Smooth muscle cell (in vitro differentiated cells): ENCODE measurements at regions not wholly inside any gene's neighbourhood (a gene's known extent, or its start where the extent isn't known, plus 50 kb on each side); places are given as distances from the start of the nearest gene placed in this dataset.

Experiments
- DNase-seq: peaks from one replicate; lab custom pipeline; 2025; ENCODE audit not compliant: unreplicated experiment; lab: John Stamatoyannopoulos, UW
- H2AFZ ChIP-seq: fragments of 200-600 bp; sonication (generic); 2 replicates; pipeline ENCODE4 v1.6.0; 2016; ENCODE audit warnings: antibody characterized with exemption, low read depth, mild to moderate bottlenecking
- H3F3A ChIP-seq: fragments of 200-600 bp; sonication (generic); 2 replicates; pipeline ENCODE4 v1.6.0; 2017; ENCODE audit warnings: antibody characterized with exemption, low read depth
- H3K27ac ChIP-seq: fragments of 200-600 bp; sonication (generic); 2 replicates; pipeline ENCODE4 v1.5.1; 2016; ENCODE audit warnings: low read depth, mild to moderate bottlenecking
- H3K27me3 ChIP-seq: fragments of 200-600 bp; sonication (generic); 2 replicates; pipeline ENCODE4 v1.6.1; 2016; ENCODE audit warnings: low read depth, mild to moderate bottlenecking
- H3K36me3 ChIP-seq: fragments of 200-600 bp; sonication (generic); 2 replicates; pipeline ENCODE4 v1.5.1; 2016; ENCODE audit warnings: low read depth
- H3K4me1 ChIP-seq: fragments of 200-600 bp; sonication (generic); 2 replicates; pipeline ENCODE4 v1.5.1; 2016; ENCODE audit warnings: low read depth
- H3K4me2 ChIP-seq: fragments of 200-600 bp; sonication (generic); 2 replicates; pipeline ENCODE4 v1.6.0; 2016; ENCODE audit warnings: mild to moderate bottlenecking
- H3K4me3 ChIP-seq: fragments of 200-600 bp; sonication (generic); 2 replicates; pipeline ENCODE4 v1.5.1; 2016; ENCODE audit warnings: mild to moderate bottlenecking
- H3K79me2 ChIP-seq: fragments of 200-600 bp; sonication (generic); 2 replicates; pipeline ENCODE4 v1.6.0; 2016; ENCODE audit warnings: low read depth, mild to moderate bottlenecking
- H3K9ac ChIP-seq: fragments of 200-600 bp; sonication (generic); 2 replicates; pipeline ENCODE4 v1.6.0; 2016; ENCODE audit warnings: low read depth
- H3K9me3 ChIP-seq: fragments of 200-600 bp; sonication (generic); replicated peaks from 2 replicates; pipeline ENCODE4 v1.5.1; 2016; ENCODE audit warnings: low read depth
- H4K20me1 ChIP-seq: fragments of 200-600 bp; sonication (generic); 2 replicates; pipeline ENCODE4 v1.6.0; 2016; ENCODE audit warnings: low read depth
- CTCF ChIP-seq: fragments of 200-600 bp; sonication (generic); IDR thresholded peaks from 2 replicates; pipeline ENCODE4 v1.5.1; 2017; ENCODE audit warnings: borderline replicate concordance, mild to moderate bottlenecking, antibody characterized with exemption; ENCODE audit not compliant: insufficient read depth, poor library complexity, severe bottlenecking
- WGBS: methylation state at CpG from one replicate; pipeline ENCODE4 v1.1.7; 2016; ENCODE audit warnings: low lambda C conversion rate; 5-methylcytosine and 5-hydroxymethylcytosine counted together

GRCh38 chr12:131217024-131217586 is 263.4 kb downstream of the ADGRD1 start:
- DNase-seq: no peak
- WGBS: 59% methylated on average over 22 of the region's 22 CpGs
- no peaks in the 10 kb centered on the region for H3K36me3 ChIP-seq
- no peak overlapping the region for H2AFZ ChIP-seq
- no peak overlapping the region for H3K4me3 ChIP-seq
- no peaks in the 10 kb centered on the region for H3K9me3 ChIP-seq
- H3K4me2 ChIP-seq: no peak overlapping the region
- H3K4me1 ChIP-seq: peaks cover 8% of the 10 kb centered on the region
- no peaks in the 10 kb centered on the region for H4K20me1 ChIP-seq
- no peak overlapping the region for H3K27ac ChIP-seq
- TF ChIP-seq CTCF: no peak
- no peaks in the 10 kb centered on the region for H3F3A ChIP-seq
- no peak overlapping the region for H3K9ac ChIP-seq
- no peaks in the 10 kb centered on the region for H3K79me2 ChIP-seq
- no peaks in the 10 kb centered on the region for H3K27me3 ChIP-seq

- Histone ChIP-seq H3F3A (no peaks in the 10 kb centered on the region), H3K4me1 (peaks cover 10% of the 10 kb centered on the region), H3K4me2 (no peak overlapping the region), H3K27me3 (no peaks in the 10 kb centered on the region), H3K36me3 (no peaks in the 10 kb centered on the region), H3K9ac (no peak overlapping the region), H3K27ac (no peak overlapping the region), H3K79me2 (no peaks in the 10 kb centered on the region), H2AFZ (no peak overlapping the region), H3K9me3 (no peaks in the 10 kb centered on the region), H3K4me3 (no peak overlapping the region), H4K20me1 (no peaks in the 10 kb centered on the region)
- 48% methylated on average over 27 of the region's 27 CpGs for WGBS
- no peak for DNase-seq
- TF ChIP-seq CTCF: no peak
Measured at GRCh38 chr12:131218026-131218922, 264.6 kb downstream of the ADGRD1 start.

GRCh38 chr12:131218923-131219669 is 265.4 kb downstream of the ADGRD1 start:
- H3K9ac ChIP-seq: no peak overlapping the region
- H3F3A ChIP-seq: no peaks in the 10 kb centered on the region

More at GRCh38 chr12:131218923-131219669, 265.4 kb downstream of the ADGRD1 start:
- no peak for DNase-seq
- H3K4me3 ChIP-seq: no peak overlapping the region
- H3K36me3 ChIP-seq: no peaks in the 10 kb centered on the region
- no peak overlapping the region for H3K4me2 ChIP-seq
- no peak overlapping the region for H3K27ac ChIP-seq
- no peaks in the 10 kb centered on the region for H3K9me3 ChIP-seq
- H3K27me3 ChIP-seq: no peaks in the 10 kb centered on the region
- 84% methylated on average over 15 of the region's 15 CpGs for WGBS
- H2AFZ ChIP-seq: no peak overlapping the region
- no peak for TF ChIP-seq CTCF
- no peaks in the 10 kb centered on the region for H4K20me1 ChIP-seq
- peaks cover 10% of the 10 kb centered on the region for H3K4me1 ChIP-seq
- H3K79me2 ChIP-seq: no peaks in the 10 kb centered on the region
